ENCODE measurements at regions not wholly inside any gene's neighbourhood (a gene's known extent, or its start where the extent isn't known, plus 50 kb on each side); places are given as distances from the start of the nearest gene placed in this dataset.

GRCh38 chr6:40280231-40280630, 306.9 kb downstream of the LRFN2 start:
- H3K27ac ChIP-seq (ENCODE audit: low read depth, low read length) = no peak overlapping the region
- no peaks in the 10 kb centered on the region for H3K36me3 ChIP-seq (ENCODE audit: control insufficient read depth in 3 of 3, insufficient read depth in 3 of 3, low read length in 3 of 3)
- H3K9ac ChIP-seq (ENCODE audit: low read depth in 1 of 3, low read length in 3 of 3) = no peak overlapping the region
- H3K27me3 ChIP-seq (ENCODE audit: control insufficient read depth in 3 of 3, insufficient read depth in 3 of 3, low read length in 3 of 3) = peaks cover 0 to 10% (median 5%) of the 10 kb centered on the region in 3 donors
- no peaks in the 10 kb centered on the region for H3K4me1 ChIP-seq (ENCODE audit: control insufficient read depth in 3 of 3, insufficient read depth in 3 of 3, low read length in 3 of 3)
- no peak overlapping the region for H3K4me3 ChIP-seq (ENCODE audit: low read length in 3 of 3)
- H3K9me3 ChIP-seq (ENCODE audit: control insufficient read depth in 3 of 3, low read length in 3 of 3) = no peaks in the 10 kb centered on the region

- Histone ChIP-seq H3K4me1 (ENCODE audit: control insufficient read depth in 3 of 3, insufficient read depth in 3 of 3, low read length in 3 of 3) (no peaks in the 10 kb centered on the region), H3K9me3 (ENCODE audit: control insufficient read depth in 3 of 3, low read length in 3 of 3) (no peaks in the 10 kb centered on the region), H3K27ac (ENCODE audit: low read depth, low read length) (no peak overlapping the region)
These were observed 311.0 kb downstream of the LRFN2 start for GRCh38 chr6:40276141-40276540.

GRCh38 chr6:40274058-40274457, 313.1 kb downstream of the LRFN2 start:
- Histone ChIP-seq H3K9ac (ENCODE audit: low read depth in 1 of 3, low read length in 3 of 3) (no peak overlapping the region), H3K36me3 (ENCODE audit: control insufficient read depth in 3 of 3, insufficient read depth in 3 of 3, low read length in 3 of 3) (no peaks in the 10 kb centered on the region), H3K4me1 (ENCODE audit: control insufficient read depth in 3 of 3, insufficient read depth in 3 of 3, low read length in 3 of 3) (no peaks in the 10 kb centered on the region), H3K27me3 (ENCODE audit: control insufficient read depth in 3 of 3, insufficient read depth in 3 of 3, low read length in 3 of 3) (peaks cover 0 to 5% (median 3%) of the 10 kb centered on the region in 3 donors), H3K27ac (ENCODE audit: low read depth, low read length) (no peak overlapping the region), H3K9me3 (ENCODE audit: control insufficient read depth in 3 of 3, low read length in 3 of 3) (no peaks in the 10 kb centered on the region), H3K4me3 (ENCODE audit: low read length in 3 of 3) (no peak overlapping the region)

More at GRCh38 chr6:40276141-40276540, 311.0 kb downstream of the LRFN2 start:
- H3K4me3 ChIP-seq (ENCODE audit: low read length in 3 of 3) = no peak overlapping the region
- H3K9ac ChIP-seq (ENCODE audit: low read depth in 1 of 3, low read length in 3 of 3) = no peak overlapping the region
- no peaks in the 10 kb centered on the region for H3K27me3 ChIP-seq (ENCODE audit: control insufficient read depth in 3 of 3, insufficient read depth in 3 of 3, low read length in 3 of 3)
- no peaks in the 10 kb centered on the region for H3K36me3 ChIP-seq (ENCODE audit: control insufficient read depth in 3 of 3, insufficient read depth in 3 of 3, low read length in 3 of 3)

- H3K4me3 ChIP-seq (ENCODE audit: low read length in 3 of 3) = no peak overlapping the region
- H3K27me3 ChIP-seq (ENCODE audit: control insufficient read depth in 3 of 3, insufficient read depth in 3 of 3, low read length in 3 of 3) = peaks cover 0 to 7% (median 5%) of the 10 kb centered on the region in 3 donors
- no peak overlapping the region for H3K9ac ChIP-seq (ENCODE audit: low read depth in 1 of 3, low read length in 3 of 3)
- no peaks in the 10 kb centered on the region for H3K4me1 ChIP-seq (ENCODE audit: control insufficient read depth in 3 of 3, insufficient read depth in 3 of 3, low read length in 3 of 3)
- no peaks in the 10 kb centered on the region for H3K9me3 ChIP-seq (ENCODE audit: control insufficient read depth in 3 of 3, low read length in 3 of 3)
- H3K27ac ChIP-seq (ENCODE audit: low read depth, low read length) = no peak overlapping the region
- no peaks in the 10 kb centered on the region for H3K36me3 ChIP-seq (ENCODE audit: control insufficient read depth in 3 of 3, insufficient read depth in 3 of 3, low read length in 3 of 3)
These were observed 318.6 kb downstream of the LRFN2 start for GRCh38 chr6:40268614-40269013.

- Histone ChIP-seq H3K36me3 (ENCODE audit: control insufficient read depth in 3 of 3, insufficient read depth in 3 of 3, low read length in 3 of 3) (no peaks in the 10 kb centered on the region), H3K4me1 (ENCODE audit: control insufficient read depth in 3 of 3, insufficient read depth in 3 of 3, low read length in 3 of 3) (no peaks in the 10 kb centered on the region), H3K27ac (ENCODE audit: low read depth, low read length) (no peak overlapping the region), H3K4me3 (ENCODE audit: low read length in 3 of 3) (no peak overlapping the region), H3K9me3 (ENCODE audit: control insufficient read depth in 3 of 3, low read length in 3 of 3) (no peaks in the 10 kb centered on the region), H3K9ac (ENCODE audit: low read depth in 1 of 3, low read length in 3 of 3) (no peak overlapping the region), H3K27me3 (ENCODE audit: control insufficient read depth in 3 of 3, insufficient read depth in 3 of 3, low read length in 3 of 3) (peaks cover 0 to 7% (median 5%) of the 10 kb centered on the region in 3 donors)
These were observed 319.0 kb downstream of the LRFN2 start for GRCh38 chr6:40268166-40268565.

GRCh38 chr6:40265615-40266014, 321.5 kb downstream of the LRFN2 start:
- no peak overlapping the region for H3K27ac ChIP-seq (ENCODE audit: low read depth, low read length)
- H3K4me1 ChIP-seq (ENCODE audit: control insufficient read depth in 3 of 3, insufficient read depth in 3 of 3, low read length in 3 of 3) = no peaks in the 10 kb centered on the region
- no peaks in the 10 kb centered on the region for H3K9me3 ChIP-seq (ENCODE audit: control insufficient read depth in 3 of 3, low read length in 3 of 3)
- H3K9ac ChIP-seq (ENCODE audit: low read depth in 1 of 3, low read length in 3 of 3) = no peak overlapping the region
- H3K4me3 ChIP-seq (ENCODE audit: low read length in 3 of 3) = no peak overlapping the region
- H3K36me3 ChIP-seq (ENCODE audit: control insufficient read depth in 3 of 3, insufficient read depth in 3 of 3, low read length in 3 of 3) = no peaks in the 10 kb centered on the region
- H3K27me3 ChIP-seq (ENCODE audit: control insufficient read depth in 3 of 3, insufficient read depth in 3 of 3, low read length in 3 of 3) = peaks cover 0 to 7% (median 5%) of the 10 kb centered on the region in 3 donors

GRCh38 chr6:40263970-40264369, 323.2 kb downstream of the LRFN2 start:
- no peak overlapping the region for H3K9ac ChIP-seq (ENCODE audit: low read depth in 1 of 3, low read length in 3 of 3)
- H3K9me3 ChIP-seq (ENCODE audit: control insufficient read depth in 3 of 3, low read length in 3 of 3) = no peaks in the 10 kb centered on the region
- H3K4me3 ChIP-seq (ENCODE audit: low read length in 3 of 3) = no peak overlapping the region
- peaks cover 0 to 3% (median 0%) of the 10 kb centered on the region in 3 donors for H3K27me3 ChIP-seq (ENCODE audit: control insufficient read depth in 3 of 3, insufficient read depth in 3 of 3, low read length in 3 of 3)
- no peaks in the 10 kb centered on the region for H3K36me3 ChIP-seq (ENCODE audit: control insufficient read depth in 3 of 3, insufficient read depth in 3 of 3, low read length in 3 of 3)
- no peak overlapping the region for H3K27ac ChIP-seq (ENCODE audit: low read depth, low read length)
- H3K4me1 ChIP-seq (ENCODE audit: control insufficient read depth in 3 of 3, insufficient read depth in 3 of 3, low read length in 3 of 3) = no peaks in the 10 kb centered on the region

GRCh38 chr6:40262363-40262762, 324.8 kb downstream of the LRFN2 start:
- no peaks in the 10 kb centered on the region for H3K36me3 ChIP-seq (ENCODE audit: control insufficient read depth in 3 of 3, insufficient read depth in 3 of 3, low read length in 3 of 3)
- no peak overlapping the region for H3K4me3 ChIP-seq (ENCODE audit: low read length in 3 of 3)
- no peak overlapping the region for H3K27ac ChIP-seq (ENCODE audit: low read depth, low read length)
- no peaks in the 10 kb centered on the region for H3K9me3 ChIP-seq (ENCODE audit: control insufficient read depth in 3 of 3, low read length in 3 of 3)
- peaks cover 0 to 3% (median 0%) of the 10 kb centered on the region in 3 donors for H3K27me3 ChIP-seq (ENCODE audit: control insufficient read depth in 3 of 3, insufficient read depth in 3 of 3, low read length in 3 of 3)
- H3K4me1 ChIP-seq (ENCODE audit: control insufficient read depth in 3 of 3, insufficient read depth in 3 of 3, low read length in 3 of 3) = no peaks in the 10 kb centered on the region
- H3K9ac ChIP-seq (ENCODE audit: low read depth in 1 of 3, low read length in 3 of 3) = no peak overlapping the region

- Histone ChIP-seq H3K9ac (ENCODE audit: low read depth in 1 of 3, low read length in 3 of 3) (no peak overlapping the region), H3K27ac (ENCODE audit: low read depth, low read length) (no peak overlapping the region), H3K36me3 (ENCODE audit: control insufficient read depth in 3 of 3, insufficient read depth in 3 of 3, low read length in 3 of 3) (no peaks in the 10 kb centered on the region), H3K9me3 (ENCODE audit: control insufficient read depth in 3 of 3, low read length in 3 of 3) (no peaks in the 10 kb centered on the region), H3K27me3 (ENCODE audit: control insufficient read depth in 3 of 3, insufficient read depth in 3 of 3, low read length in 3 of 3) (no peaks in the 10 kb centered on the region), H3K4me1 (ENCODE audit: control insufficient read depth in 3 of 3, insufficient read depth in 3 of 3, low read length in 3 of 3) (no peaks in the 10 kb centered on the region), H3K4me3 (ENCODE audit: low read length in 3 of 3) (no peak overlapping the region)
These were observed 324.3 kb upstream of the MOCS1 start for GRCh38 chr6:40258531-40258930.

GRCh38 chr6:40256831-40257230, 322.6 kb upstream of the MOCS1 start:
- Histone ChIP-seq H3K4me1 (ENCODE audit: control insufficient read depth in 3 of 3, insufficient read depth in 3 of 3, low read length in 3 of 3) (no peaks in the 10 kb centered on the region), H3K4me3 (ENCODE audit: low read length in 3 of 3) (no peak overlapping the region), H3K36me3 (ENCODE audit: control insufficient read depth in 3 of 3, insufficient read depth in 3 of 3, low read length in 3 of 3) (no peaks in the 10 kb centered on the region), H3K27ac (ENCODE audit: low read depth, low read length) (no peak overlapping the region), H3K9me3 (ENCODE audit: control insufficient read depth in 3 of 3, low read length in 3 of 3) (no peaks in the 10 kb centered on the region), H3K27me3 (ENCODE audit: control insufficient read depth in 3 of 3, insufficient read depth in 3 of 3, low read length in 3 of 3) (peaks cover 0 to 3% (median under 1%) of the 10 kb centered on the region in 3 donors), H3K9ac (ENCODE audit: low read depth in 1 of 3, low read length in 3 of 3) (no peak overlapping the region)

- Histone ChIP-seq H3K27ac (ENCODE audit: low read depth, low read length) (no peak overlapping the region), H3K27me3 (ENCODE audit: control insufficient read depth in 3 of 3, insufficient read depth in 3 of 3, low read length in 3 of 3) (peaks cover 0 to 4% (median 3%) of the 10 kb centered on the region in 3 donors), H3K4me3 (ENCODE audit: low read length in 3 of 3) (no peak overlapping the region), H3K9me3 (ENCODE audit: control insufficient read depth in 3 of 3, low read length in 3 of 3) (no peaks in the 10 kb centered on the region), H3K4me1 (ENCODE audit: control insufficient read depth in 3 of 3, insufficient read depth in 3 of 3, low read length in 3 of 3) (no peaks in the 10 kb centered on the region), H3K9ac (ENCODE audit: low read depth in 1 of 3, low read length in 3 of 3) (no peak overlapping the region), H3K36me3 (ENCODE audit: control insufficient read depth in 3 of 3, insufficient read depth in 3 of 3, low read length in 3 of 3) (no peaks in the 10 kb centered on the region)
These were observed 322.0 kb upstream of the MOCS1 start for GRCh38 chr6:40256224-40256623.

All from skeletal muscle tissue (tissue), 3 donors.